RKO (cell line): ENCODE measurements at regions not wholly inside any gene's neighbourhood (a gene's known extent, or its start where the extent isn't known, plus 50 kb on each side); places are given as distances from the start of the nearest gene placed in this dataset.
"Not testable (repeated sequence)": the region's sequence is repeated elsewhere in the genome, so short reads cannot be mapped to it uniquely, and the experiment has no call there.

Experiments
- DNase-seq: peaks from one replicate; pipeline ENCODE4 v3.0.0-alpha.2; 2016; ENCODE audit warnings: low spot score

DNA sequence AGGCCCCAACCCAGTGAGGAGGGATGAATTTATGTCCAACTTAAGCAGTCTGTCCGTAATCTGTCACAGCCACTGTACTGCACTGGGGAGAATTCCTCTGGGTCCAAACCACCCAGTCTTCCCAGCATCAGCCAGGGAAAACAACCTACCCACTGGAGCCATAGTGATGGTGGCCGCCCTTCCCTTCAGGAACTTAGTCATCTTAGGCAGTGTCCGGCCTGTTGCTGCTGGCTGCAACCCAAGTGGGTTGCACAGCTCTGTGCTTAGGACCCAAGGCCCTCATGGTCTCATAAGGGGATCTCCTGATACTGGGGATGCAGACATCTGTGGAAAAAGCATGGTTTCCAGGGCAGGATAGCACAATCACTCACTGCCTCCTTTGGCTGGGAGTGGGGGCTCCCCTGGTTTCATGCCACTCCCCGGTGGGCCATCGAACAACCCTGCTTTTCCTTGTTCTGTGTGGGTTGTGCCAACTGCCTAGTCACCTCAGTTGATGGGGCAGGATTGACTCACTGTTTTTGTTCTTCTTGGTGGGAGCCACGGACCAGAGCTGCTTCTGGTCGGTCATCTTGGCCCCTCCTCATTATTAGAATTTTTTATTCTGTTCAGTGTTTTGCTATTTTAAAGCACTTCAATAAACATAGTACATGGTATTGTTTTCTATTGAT is 591.9 kb downstream of the DOK5 start:
- DNase-seq: no peak

- no peak for DNase-seq
Measured at GRCh38 chr20:55058938-55059337, 583.5 kb downstream of the DOK5 start.

GRCh38 chr20:55057779-55058415 is 582.5 kb downstream of the DOK5 start:
- DNase-seq: peak; percentile 30

DNA sequence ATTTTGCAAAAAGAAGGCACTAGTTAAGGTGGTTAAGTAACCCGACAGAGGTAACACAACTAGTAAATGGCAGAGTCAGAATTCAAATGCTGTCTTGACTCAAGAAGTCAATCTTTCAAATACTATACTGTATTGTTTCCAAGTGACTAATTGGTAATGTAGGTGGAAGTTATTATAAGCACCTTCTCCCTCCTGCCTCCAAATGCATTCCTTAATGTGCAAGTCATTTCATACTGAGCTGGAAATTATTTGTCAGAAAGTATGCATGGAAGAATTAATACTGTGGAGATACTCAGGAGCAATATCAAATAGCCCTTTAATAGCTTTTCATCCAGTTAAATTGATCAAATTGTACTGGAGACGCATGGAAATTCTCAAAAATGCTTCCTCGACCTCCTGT is 579.1 kb downstream of the DOK5 start:
- DNase-seq: no peak

DNA sequence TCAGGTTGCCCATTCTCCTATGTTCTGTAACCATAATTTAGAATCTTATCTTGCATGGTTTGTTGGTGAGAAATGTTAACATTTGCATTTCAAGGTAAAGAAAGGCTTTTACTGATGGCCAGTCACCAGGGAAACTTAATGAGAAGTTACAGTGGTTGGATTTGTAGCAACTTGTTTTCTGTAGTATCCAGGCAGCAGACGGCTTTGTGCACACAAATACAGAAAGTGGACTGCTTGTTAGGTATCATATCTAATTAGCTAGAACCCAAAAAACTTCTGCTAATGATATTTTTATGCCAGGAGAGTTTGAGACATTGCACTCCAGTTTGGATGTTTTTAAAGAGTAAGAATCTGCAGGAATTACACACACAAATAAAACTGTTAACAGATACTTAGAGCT is 578.0 kb downstream of the DOK5 start:
- DNase-seq: no peak

GRCh38 chr20:55052459-55052858 is 577.1 kb downstream of the DOK5 start:
- DNase-seq: no peak

DNA sequence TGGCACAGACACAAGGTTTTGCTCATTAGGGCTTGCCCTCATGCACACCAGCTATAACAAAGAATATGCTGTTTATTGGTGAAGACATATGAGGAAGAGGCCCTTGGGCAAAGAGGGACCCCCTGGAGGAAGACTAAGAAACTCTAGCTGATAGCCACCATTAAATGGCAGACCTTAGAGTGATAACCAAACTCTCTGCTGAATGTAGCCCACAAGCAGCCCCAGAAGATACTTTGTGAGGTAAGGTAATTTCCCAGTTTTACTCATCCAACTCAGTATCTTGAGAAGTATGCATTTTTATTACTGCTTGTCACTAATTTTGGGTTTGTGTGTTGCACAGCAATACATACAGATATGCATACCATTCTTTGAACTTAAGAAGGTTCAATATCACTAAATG is 563.3 kb downstream of the DOK5 start:
- no peak for DNase-seq

- DNase-seq: no peak
Measured at GRCh38 chr20:55031971-55032370, 556.6 kb downstream of the DOK5 start.

DNA sequence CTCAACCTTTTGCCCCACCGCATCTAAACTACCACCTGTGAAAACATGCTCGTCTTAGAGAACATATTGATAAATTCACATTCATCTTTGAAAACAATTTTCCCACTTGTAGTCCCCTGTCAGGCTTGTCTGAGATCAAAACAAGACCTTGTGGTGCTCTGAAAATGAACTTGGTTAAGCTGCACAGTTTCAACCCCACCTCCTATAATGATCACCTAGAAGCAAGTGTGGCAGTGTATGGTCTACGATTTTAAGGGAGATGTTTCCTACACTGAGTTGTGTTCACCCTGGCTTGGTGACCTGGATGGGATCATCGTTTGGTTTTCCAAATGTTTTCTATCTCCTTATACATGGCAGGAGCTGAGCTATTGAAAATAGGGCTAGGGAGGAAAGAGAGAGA is 539.4 kb downstream of the DOK5 start:
- DNase-seq: no peak

- no peak for DNase-seq
Measured at GRCh38 chr20:55010761-55011160, 535.4 kb downstream of the DOK5 start.

DNA sequence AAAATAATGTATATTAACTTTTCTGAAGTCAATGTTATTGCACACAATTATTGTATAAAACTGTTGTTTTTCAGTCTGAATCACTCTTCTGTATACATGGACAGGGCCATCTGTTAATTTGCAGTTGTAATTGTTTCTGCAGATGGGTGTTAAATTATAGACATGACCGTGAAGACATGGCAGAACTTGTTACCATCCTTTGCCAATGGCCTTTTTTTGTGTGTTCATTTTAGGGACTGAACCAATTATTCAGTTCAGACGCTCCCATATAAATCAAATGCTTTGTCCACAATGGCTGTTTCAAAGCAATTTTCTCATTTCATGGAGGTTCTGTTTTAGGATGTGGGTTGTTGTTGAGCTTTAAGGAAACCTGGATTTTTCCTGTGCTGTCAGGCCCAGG is 533.7 kb downstream of the DOK5 start:
- no peak for DNase-seq

DNA sequence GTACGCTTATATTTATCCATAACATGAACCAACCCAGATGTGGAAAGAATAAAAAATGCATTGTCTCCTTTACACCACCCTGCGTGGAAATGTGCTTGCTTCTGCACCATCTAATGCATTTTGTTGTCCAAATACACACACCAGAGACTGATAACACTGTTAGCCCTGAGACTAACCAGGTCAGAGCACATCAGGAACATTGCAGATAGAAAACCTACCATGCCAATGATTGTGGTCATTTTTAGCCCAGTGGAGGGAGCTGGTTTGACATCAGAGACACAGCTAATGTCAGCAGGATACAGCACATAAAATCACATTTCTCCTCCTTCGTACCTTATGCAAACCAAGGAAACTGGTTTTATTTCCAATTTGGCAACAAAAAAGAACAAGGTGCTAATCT is 528.7 kb downstream of the DOK5 start:
- DNase-seq: no peak

DNA sequence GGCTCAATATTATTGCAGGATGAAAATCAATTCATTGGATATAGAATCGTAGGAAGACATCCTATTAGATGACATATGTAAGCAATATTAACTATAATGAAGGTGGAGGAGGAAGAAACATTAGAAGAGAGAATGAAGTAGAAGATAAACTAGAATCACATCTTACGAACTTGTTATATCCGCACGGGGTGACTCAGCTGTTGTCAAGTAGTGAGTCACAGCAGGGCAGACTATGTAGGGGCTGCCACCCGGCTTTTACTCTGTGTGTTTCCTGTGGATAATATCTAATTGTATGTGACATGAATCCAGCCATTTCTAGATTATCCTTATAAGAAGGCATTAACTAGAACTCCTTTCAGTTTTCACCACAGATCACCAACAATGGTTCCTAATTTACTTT is 520.2 kb downstream of the DOK5 start:
- DNase-seq: peak; percentile 64

- no peak for DNase-seq
Measured at GRCh38 chr20:54995011-54995410, 519.6 kb downstream of the DOK5 start.

- DNase-seq: no peak
Measured at GRCh38 chr20:54985091-54985490, 509.7 kb downstream of the DOK5 start.

GRCh38 chr20:54984104-54984448 is 508.7 kb downstream of the DOK5 start:
- no peak for DNase-seq

GRCh38 chr20:54983394-54984103 is 508.2 kb downstream of the DOK5 start:
- not testable (repeated sequence) for DNase-seq

DNA sequence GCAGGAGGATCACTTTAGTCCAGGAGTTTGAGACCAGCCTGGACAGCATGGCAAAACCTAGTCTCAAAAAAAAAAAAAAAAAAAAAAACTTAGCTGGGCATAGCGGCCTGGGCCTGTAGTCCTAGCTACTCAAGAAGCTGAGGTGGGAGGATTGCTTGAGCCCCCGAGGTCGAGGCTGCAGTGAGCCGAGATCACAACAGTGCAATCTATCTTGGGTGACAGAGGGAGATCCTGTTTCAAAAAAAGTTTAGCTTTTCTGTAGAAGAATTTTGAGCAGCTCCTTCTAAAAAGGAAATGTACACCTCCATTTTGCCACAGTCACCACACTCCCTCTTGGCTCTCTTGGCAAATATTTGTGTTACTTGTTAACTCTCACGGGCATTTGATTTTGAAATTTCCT is 505.8 kb downstream of the DOK5 start:
- no peak for DNase-seq

GRCh38 chr20:54980103-54980960 is 504.9 kb downstream of the DOK5 start:
- DNase-seq: peak; percentile 39

DNA sequence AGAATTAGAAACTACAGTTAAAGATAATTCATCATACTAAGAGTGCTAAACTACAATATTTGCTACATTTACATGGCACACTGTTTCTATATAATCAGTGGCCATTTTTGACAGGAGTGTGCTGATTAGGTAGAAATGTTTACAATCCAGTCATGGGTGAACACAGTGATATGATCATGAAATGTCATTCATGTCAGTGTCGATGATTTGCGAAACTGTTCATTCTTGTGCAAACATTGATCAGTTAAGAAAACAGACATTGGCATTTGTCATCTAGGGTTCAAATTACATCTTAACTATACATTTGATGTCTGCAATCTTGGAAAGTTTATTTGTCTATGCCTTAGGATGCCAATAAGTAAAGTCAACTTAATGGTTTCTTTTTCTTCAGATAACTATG is 474.9 kb downstream of the DOK5 start:
- no peak for DNase-seq

DNA sequence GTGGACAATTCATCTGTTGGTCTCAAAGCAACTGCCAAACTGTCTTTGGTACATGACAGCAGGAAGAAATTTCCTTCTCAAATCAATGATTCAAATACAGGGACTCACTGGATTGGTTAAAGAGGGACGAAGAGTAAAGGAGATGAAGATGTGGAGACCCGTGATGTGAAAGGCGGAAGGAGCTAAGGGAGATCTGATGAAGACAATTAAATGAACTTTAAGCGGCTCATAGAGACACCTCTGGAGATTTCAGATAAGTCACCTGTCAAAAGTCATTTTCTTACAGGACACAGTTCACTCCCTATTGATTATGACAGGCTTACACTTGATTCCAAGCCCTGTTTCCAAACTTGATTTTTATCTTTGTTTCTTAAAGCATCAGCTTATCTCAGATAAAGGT is 466.3 kb downstream of the DOK5 start:
- DNase-seq: no peak

- no peak for DNase-seq
Measured at GRCh38 chr20:54940522-54940921, 465.1 kb downstream of the DOK5 start.

GRCh38 chr20:54938707-54939106 is 463.3 kb downstream of the DOK5 start:
- no peak for DNase-seq
